PC-9 (cell line): ENCODE measurements at regions not wholly inside any gene's neighbourhood (a gene's known extent, or its start where the extent isn't known, plus 50 kb on each side); places are given as distances from the start of the nearest gene placed in this dataset.

ENCODE experiments used
- CTCF ChIP-seq: fragments of 200-600 bp; sonication (generic); conservative IDR thresholded peaks from 2 replicates; pipeline ENCODE4 v1.6.1; 2017; ENCODE audit warnings: mixed run types, antibody characterized with exemption, mild to moderate bottlenecking, moderate library complexity
- EZH2 ChIP-seq: fragments of 200-600 bp; sonication (generic); IDR thresholded peaks from 2 replicates; pipeline ENCODE4 v1.8.0; 2017; ENCODE audit warnings: antibody characterized with exemption, low read depth

- TF ChIP-seq EZH2: no peak
- no peak for TF ChIP-seq CTCF
Measured at GRCh38 chr4:90030202-90030601, 97.0 kb upstream of the CCSER1 start.
